ENCODE measurements at regions not wholly inside any gene's neighbourhood (a gene's known extent, or its start where the extent isn't known, plus 50 kb on each side); places are given as distances from the start of the nearest gene placed in this dataset.
"Not testable (repeated sequence)": the region's sequence is repeated elsewhere in the genome, so short reads cannot be mapped to it uniquely, and the experiment has no call there.

DNA sequence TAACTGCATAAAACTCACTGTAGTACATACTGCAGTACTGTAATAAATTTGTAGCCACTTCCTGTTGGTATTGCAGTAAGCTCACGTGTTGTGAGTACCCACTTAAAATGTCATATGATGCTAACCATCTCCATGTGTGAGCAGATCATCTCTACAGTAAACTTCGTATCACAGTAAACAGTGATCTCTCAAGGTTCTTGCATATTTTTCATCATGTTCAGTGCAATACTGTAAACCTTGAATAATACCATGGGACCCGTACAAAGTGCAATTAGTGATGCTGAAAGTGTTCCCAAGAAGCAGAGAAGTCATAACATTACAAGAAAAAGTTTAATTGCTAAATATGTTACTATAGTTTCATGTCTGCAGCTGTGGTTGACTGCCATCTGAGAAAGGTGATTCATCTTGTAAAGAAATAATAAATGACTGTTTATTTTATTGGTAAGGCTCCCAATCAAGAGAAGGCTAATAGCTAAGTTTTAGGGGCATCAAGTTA lies 253.8 kb upstream of the POU5F2 start:
- Histone ChIP-seq H3K4me2 (ENCODE audit: low read length) (no peak overlapping the region), H3K27me3 (ENCODE audit: control insufficient read depth, insufficient read depth, low read length) (no peaks in the 10 kb centered on the region), H3K4me1 (peaks cover 8% of the 10 kb centered on the region), H3K36me3 (ENCODE audit: control insufficient read depth, insufficient read depth, low read length) (no peaks in the 10 kb centered on the region), H3K9me3 (ENCODE audit: control insufficient read depth, low read length) (no peaks in the 10 kb centered on the region), H3K4me3 (ENCODE audit: low read depth, low read length) (no peak overlapping the region), H3K9ac (no peak overlapping the region), H2AFZ (no peak overlapping the region), H3K27ac (no peak overlapping the region), H3K79me2 (peaks cover 2% of the 10 kb centered on the region)
- TF ChIP-seq, protein P1, sequence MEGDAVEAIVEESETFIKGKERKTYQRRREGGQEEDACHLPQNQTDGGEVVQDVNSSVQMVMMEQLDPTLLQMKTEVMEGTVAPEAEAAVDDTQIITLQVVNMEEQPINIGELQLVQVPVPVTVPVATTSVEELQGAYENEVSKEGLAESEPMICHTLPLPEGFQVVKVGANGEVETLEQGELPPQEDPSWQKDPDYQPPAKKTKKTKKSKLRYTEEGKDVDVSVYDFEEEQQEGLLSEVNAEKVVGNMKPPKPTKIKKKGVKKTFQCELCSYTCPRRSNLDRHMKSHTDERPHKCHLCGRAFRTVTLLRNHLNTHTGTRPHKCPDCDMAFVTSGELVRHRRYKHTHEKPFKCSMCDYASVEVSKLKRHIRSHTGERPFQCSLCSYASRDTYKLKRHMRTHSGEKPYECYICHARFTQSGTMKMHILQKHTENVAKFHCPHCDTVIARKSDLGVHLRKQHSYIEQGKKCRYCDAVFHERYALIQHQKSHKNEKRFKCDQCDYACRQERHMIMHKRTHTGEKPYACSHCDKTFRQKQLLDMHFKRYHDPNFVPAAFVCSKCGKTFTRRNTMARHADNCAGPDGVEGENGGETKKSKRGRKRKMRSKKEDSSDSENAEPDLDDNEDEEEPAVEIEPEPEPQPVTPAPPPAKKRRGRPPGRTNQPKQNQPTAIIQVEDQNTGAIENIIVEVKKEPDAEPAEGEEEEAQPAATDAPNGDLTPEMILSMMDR (IDR thresholded peaks at IDR 0.05): no peak

DNA sequence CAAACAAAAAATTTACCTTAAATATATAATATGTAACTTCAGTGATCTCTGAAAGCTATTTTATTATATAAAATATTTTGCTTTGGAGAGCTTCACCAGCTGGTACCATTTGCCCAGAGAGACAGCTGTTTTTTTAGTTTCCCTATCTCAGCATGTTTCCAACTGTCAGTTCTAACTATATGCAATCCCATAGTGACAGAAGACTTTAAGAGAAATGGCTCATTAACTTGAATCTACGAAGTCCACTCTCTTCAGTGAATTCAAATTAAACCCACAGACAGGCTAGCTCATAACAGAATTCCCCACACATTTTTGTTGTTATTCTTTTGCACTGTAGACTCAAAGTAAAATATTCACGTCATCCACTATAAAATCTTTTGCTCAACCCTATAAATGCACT lies 251.8 kb upstream of the POU5F2 start:
- Histone ChIP-seq H3K9ac (no peak overlapping the region), H2AFZ (no peak overlapping the region), H3K4me3 (ENCODE audit: low read depth, low read length) (no peak overlapping the region), H3K79me2 (peaks cover 2% of the 10 kb centered on the region), H3K36me3 (ENCODE audit: control insufficient read depth, insufficient read depth, low read length) (no peaks in the 10 kb centered on the region), H3K27ac (no peak overlapping the region), H3K9me3 (ENCODE audit: control insufficient read depth, low read length) (no peaks in the 10 kb centered on the region), H3K4me2 (ENCODE audit: low read length) (no peak overlapping the region), H3K27me3 (ENCODE audit: control insufficient read depth, insufficient read depth, low read length) (no peaks in the 10 kb centered on the region), H3K4me1 (peaks cover 8% of the 10 kb centered on the region)
- TF ChIP-seq, protein P1 (IDR thresholded peaks at IDR 0.05): no peak

DNA sequence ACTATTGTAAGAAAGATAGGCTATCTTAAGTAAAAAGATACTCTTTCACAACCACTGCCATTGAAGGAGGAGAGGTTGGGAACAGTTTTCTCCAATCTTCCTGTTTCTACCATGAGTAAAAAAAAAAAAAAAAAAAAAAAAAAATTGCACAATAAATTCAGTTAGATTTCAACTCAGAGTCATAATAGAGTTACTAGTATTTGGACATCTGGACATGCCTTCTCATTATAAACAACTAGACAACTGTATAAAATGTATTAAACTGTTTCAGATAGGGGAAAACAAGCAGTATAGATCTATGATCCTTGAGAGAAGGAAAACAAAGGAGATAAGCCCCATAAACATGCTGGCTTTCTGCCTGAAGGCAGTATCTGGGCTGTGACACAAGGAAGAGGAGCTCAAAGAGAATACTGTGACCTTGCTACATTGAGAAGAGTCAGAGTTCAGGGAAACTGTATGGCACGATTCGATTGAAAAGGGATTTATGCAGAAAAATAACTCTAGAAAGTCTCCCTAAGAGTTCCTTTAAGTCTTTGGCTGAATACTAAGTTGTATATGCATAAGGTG lies 249.2 kb upstream of the POU5F2 start:
- Histone ChIP-seq H3K4me2 (ENCODE audit: low read length) (no peak overlapping the region), H2AFZ (no peak overlapping the region), H3K27me3 (ENCODE audit: control insufficient read depth, insufficient read depth, low read length) (no peaks in the 10 kb centered on the region), H3K27ac (no peak overlapping the region), H3K4me1 (peaks cover 8% of the 10 kb centered on the region), H3K9me3 (ENCODE audit: control insufficient read depth, low read length) (no peaks in the 10 kb centered on the region), H3K9ac (no peak overlapping the region), H3K79me2 (no peaks in the 10 kb centered on the region), H3K36me3 (ENCODE audit: control insufficient read depth, insufficient read depth, low read length) (no peaks in the 10 kb centered on the region), H3K4me3 (ENCODE audit: low read depth, low read length) (no peak overlapping the region)
- TF ChIP-seq, protein P1 (IDR thresholded peaks at IDR 0.05): no peak

DNA sequence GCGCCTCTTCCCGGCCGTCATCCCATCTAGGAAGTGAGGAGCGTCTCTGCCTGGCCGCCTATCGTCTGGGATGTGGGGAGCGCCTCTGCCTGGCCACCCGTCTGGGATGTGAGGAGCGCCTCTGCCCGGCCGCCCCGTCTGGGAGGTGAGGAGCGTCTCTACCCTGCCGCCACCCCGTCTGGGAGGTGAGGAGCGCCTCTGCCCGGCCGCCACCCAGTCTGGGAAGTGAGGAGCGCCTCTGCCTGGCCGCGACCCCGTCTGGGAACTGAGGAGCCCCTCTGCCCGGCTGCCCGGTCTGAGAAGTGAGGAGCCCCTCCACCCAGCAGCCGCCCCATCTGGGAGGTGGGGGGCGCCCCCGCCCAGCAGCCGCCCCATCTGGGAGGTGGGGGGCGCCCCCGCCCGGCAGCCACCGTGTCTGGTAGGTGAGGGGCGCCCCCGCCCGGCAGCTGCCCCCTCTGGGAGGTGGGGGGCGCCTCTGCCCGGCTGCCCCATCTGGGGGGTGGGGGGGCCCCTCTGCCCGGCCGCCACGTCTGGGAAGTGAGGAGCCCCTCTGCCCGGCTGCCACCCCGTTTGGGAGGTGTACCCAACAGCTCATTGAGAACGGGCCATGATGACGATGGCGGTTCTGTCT lies 244.7 kb upstream of the POU5F2 start:
- H3K36me3 ChIP-seq (ENCODE audit: control insufficient read depth, insufficient read depth, low read length); H3K4me2 ChIP-seq (ENCODE audit: low read length); H2AFZ ChIP-seq; H3K27ac ChIP-seq; H3K4me1 ChIP-seq; H3K79me2 ChIP-seq; H3K4me3 ChIP-seq (ENCODE audit: low read depth, low read length); H3K27me3 ChIP-seq (ENCODE audit: control insufficient read depth, insufficient read depth, low read length); H3K9ac ChIP-seq; H3K9me3 ChIP-seq (ENCODE audit: control insufficient read depth, low read length): not testable (repeated sequence)

DNA sequence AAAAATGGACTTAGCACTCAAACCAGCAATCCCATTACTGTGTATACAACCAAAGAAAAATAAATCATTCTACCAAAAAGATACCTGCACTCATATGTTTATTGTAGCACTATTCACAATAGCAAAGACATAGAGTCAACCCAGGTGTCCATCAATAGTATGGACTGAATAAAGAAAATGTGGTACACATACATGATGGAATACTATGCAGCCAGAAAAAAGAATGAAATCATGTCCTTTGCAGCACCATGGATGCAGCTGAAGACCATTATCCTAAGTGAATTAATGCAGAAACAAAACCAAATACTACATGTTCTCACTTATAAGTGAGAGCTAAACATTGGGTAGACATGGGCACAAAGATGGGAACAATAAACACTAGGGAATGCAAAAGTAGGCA lies 236.8 kb upstream of the POU5F2 start:
- Histone ChIP-seq H3K27me3 (ENCODE audit: control insufficient read depth, insufficient read depth, low read length) (no peaks in the 10 kb centered on the region), H3K36me3 (ENCODE audit: control insufficient read depth, insufficient read depth, low read length) (no peaks in the 10 kb centered on the region), H3K4me3 (ENCODE audit: low read depth, low read length) (no peak overlapping the region), H3K9me3 (ENCODE audit: control insufficient read depth, low read length) (peaks cover 3% of the 10 kb centered on the region), H3K9ac (no peak overlapping the region), H3K4me2 (ENCODE audit: low read length) (no peak overlapping the region), H3K79me2 (peaks cover 6% of the 10 kb centered on the region), H2AFZ (no peak overlapping the region), H3K27ac (no peak overlapping the region), H3K4me1 (no peaks in the 10 kb centered on the region)
- TF ChIP-seq, protein P1 (IDR thresholded peaks at IDR 0.05): no peak

All from parathyroid adenoma (tissue), 2 donors.